ENCODE measurements at regions not wholly inside any gene's neighbourhood (a gene's known extent, or its start where the extent isn't known, plus 50 kb on each side); places are given as distances from the start of the nearest gene placed in this dataset.
"Not testable (repeated sequence)": the region's sequence is repeated elsewhere in the genome, so short reads cannot be mapped to it uniquely, and the experiment has no call there.

DNA sequence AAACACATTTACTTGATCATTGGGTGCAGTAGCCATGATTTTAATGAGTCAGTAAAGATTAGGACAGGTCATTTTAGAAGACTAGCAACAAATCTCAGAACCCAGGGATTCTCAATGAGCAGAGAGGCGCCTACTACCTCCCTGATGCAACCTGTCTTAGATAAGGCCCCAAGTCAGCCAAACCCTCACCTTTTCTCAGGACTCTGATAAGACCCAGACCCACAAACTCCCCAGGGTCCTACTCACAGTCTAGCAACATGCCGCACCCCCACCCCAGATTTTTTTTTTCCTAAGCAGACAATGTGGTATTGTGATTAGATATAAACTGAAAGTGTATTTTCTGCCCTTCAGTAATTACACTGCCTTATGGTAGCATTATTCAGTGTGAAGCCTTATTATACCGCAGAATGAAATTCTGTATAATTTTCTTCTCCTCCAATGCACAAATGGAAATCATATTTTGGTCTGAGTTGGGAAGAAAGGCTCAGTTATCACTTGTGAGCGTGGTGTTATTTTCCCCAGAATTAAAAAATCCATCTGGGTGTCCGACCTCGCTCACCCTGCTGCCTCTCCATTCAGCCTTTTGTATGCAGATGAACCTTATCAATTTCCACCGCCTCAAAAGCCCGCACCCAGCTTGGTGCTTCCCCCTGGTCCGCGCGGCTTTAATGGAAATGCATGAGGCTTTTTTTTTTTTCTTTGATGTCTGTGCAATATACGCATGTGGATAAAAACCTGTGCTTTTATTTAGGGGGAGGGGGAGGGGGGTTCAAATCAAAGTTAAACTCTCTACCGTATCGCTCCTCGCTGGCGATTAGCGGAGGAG lies 122.0 kb upstream of the SOX14 start:
- no peak for DNase-seq

DNA sequence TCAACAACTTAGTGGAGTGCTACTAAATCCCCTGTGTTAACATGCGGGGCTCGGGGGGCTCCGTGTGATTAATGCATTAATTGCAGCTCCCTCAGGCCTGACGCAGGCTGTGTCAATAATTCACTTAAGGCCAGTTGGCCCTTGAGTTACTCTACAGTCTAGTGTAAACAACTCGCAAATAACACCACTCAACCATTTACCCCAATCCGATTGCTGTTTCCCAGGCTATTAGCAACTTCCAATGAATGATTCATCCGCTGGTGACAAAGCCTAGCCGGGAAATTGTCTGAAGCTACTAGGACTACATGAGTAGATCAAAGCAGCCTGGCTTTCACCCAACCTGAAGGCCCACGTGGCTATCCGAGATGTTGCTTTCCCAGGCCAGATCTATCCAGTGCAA lies 121.3 kb upstream of the SOX14 start:
- DNase-seq = no peak

GRCh38 chr3:137647179-137647578 lies 116.9 kb upstream of the SOX14 start:
- no peak for DNase-seq

DNA sequence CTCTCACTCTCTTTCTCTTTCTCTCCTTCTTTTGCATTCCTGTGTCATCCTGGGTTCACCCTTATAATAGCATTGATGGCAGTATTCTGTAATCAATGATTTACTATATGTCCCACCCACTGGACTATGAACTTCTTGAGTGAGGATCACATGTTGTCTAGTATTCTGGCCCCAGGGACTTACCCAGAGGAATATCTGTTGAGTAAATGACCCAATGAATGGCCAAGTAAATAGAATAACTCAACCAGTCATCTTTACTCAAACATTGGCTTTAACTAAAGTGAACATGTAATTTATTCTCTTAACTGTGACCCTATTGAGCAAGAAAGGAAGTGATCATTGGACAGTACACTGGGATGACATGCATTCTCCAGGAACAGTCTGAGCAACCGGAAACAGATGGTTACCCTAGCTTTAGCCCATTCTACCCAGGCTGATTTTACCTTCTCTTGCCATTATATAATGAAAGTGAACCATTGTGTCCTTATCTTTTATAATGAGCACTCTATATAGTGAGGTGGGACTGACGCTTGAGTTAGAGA lies 94.5 kb upstream of the SOX14 start:
- no peak for DNase-seq

GRCh38 chr3:137687181-137687879 lies 76.8 kb upstream of the SOX14 start:
- DNase-seq = no peak

DNA sequence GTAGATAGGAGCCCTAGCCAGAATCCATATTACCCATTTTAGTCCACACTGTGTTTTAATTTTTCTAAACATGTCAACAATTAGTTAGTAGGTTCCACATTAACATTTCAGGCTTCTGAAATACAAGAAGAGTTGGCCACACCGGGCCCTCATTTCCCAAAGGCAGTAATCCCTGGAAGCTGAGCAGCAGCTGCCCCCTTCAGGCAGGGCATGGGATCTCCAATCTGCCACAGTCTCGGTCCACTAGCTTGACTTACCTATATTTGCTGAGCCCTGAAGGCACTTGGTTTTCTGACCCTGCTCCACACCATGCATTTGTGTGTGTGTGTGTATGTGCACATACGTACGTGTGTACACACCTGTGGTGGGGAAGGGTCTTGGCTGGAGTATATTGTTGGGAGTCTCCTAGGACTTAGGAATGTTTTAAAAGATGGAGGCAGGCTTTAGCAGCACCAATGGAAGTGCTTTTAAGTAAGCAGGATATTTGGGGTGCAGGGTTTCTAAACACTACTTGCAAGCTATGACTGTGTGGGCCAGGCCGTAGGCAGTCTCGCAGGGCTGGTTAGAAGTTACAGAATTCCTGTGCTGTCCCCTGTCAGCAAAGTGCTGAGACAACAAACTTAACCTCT lies 71.2 kb upstream of the SOX14 start:
- no peak for DNase-seq

- DNase-seq = no peak
Measured at GRCh38 chr3:137693791-137694190, 70.3 kb upstream of the SOX14 start.

DNA sequence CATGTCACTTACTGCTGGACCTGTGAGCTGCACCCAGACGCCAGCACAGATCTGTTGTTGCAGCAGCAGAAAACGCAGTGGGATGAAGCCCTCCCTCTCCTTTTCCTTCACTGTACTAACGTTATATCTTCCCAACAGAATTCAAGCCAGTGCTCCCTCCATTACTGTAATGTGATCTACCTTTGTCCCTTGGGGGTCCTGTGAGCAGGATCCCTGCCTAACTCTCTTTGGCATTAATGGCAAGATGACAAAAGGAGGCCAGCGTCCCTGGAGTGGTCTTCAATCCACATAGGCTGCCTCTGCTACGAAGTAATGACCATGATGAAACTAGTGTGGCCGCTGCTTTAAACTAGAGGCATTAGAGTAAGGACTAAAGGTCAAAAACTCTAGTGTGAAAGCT lies 69.3 kb upstream of the SOX14 start:
- no peak for DNase-seq

- no peak for DNase-seq
Measured at GRCh38 chr3:137695351-137695750, 68.8 kb upstream of the SOX14 start.

DNA sequence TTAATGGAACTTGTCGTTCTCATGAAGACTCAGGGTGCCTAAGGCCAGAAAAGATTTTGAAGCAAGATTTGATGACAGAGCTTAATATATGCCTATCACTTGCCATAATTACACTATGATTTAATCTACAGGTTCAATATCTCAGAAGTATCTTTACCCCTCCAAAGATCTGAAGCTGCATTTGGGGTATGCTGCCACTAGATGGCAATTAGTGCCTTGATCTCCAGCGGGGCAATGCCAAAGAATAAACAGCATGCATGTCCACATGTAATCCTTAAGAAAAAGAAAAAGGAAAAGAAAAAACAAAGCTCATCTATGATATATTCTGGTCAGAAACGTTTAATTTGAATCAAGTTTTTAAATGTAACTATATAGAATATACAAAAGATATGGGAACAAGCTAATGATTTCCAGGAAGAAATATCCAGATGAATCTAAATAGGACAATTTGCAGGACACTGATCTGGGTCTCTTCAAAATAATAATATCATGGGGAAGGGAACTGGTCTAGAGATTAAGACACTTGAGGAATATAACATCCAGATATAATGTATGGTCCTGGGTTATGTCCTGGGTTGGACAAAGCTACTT lies 55.0 kb upstream of the SOX14 start:
- no peak for DNase-seq

GRCh38 chr3:137713965-137714364 lies 50.1 kb upstream of the SOX14 start:
- DNase-seq = not testable (repeated sequence)
